Fibroblast of villous mesenchyme (primary cell): ENCODE measurements at regions not wholly inside any gene's neighbourhood (a gene's known extent, or its start where the extent isn't known, plus 50 kb on each side); places are given as distances from the start of the nearest gene placed in this dataset.
A peak's percentile ranks its signal among the peaks of the same experiment; 100 is the strongest.

Source experiments
- DNase-seq: peaks from one replicate; pipeline ENCODE4 v3.0.0-alpha.2; 2010; ENCODE audit warnings: low read depth
- H3K4me3 ChIP-seq: 2 replicates; pipeline ENCODE4 v1.5.1; 2011; ENCODE audit warnings: low read depth, mild to moderate bottlenecking, low read length
- CTCF ChIP-seq: IDR thresholded peaks from 2 replicates; pipeline ENCODE4 v1.5.1; 2012; ENCODE audit warnings: low read depth, mild to moderate bottlenecking, low read length; ENCODE audit not compliant: insufficient read depth

DNA sequence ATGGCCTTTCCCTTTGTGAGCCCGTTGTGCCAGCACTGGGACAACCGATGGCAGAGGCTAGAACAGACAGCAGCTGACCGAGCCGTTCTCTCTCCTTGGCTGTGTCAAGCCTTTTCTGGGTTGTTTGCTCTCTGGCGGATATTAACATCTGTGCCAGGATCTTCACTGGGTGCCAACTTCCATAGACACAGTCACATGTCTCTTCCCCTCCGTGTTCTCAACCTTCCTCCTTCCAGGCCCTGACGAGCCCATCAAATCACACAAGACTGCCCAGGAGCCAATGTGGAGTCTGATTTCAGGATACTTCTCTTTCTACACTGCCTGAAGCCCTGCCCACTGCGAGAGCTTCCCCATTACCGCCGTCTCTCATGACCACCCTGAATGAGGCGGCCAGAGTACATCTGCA lies 111.0 kb upstream of the RALGAPA2 start:
- no peak for TF ChIP-seq CTCF
- DNase-seq: no peak
- H3K4me3 ChIP-seq: no peak overlapping the region

- H3K4me3 ChIP-seq: no peak overlapping the region
- no peak for DNase-seq
- no peak for TF ChIP-seq CTCF
Measured at GRCh38 chr20:20821484-20822260, 109.2 kb upstream of the RALGAPA2 start.

GRCh38 chr20:20820785-20821483 lies 108.5 kb upstream of the RALGAPA2 start:
- DNase-seq: no peak
- no peak overlapping the region for H3K4me3 ChIP-seq
- TF ChIP-seq CTCF: no peak

DNA sequence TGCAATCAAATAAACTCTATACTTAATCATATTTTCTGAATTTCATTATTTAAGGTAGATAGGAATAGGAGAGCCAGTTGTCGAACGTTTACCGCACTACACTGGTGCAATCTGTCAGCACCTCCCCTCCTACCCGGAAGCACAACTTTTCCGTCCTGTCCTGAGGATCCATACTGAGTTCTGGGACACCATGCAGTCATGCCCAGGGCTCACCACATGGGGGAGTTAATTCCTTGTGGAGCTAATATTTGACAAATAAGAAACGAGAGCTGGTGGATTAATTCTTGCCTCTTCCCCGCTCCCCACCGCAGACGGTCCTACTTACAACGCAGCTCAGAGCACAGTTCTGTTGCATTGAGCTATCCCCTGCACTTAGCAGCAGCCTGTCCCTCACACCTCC lies 107.7 kb upstream of the RALGAPA2 start:
- peak; percentile 4 for TF ChIP-seq CTCF
- H3K4me3 ChIP-seq: no peak overlapping the region
- DNase-seq: no peak

- no peak overlapping the region for H3K4me3 ChIP-seq
- no peak for TF ChIP-seq CTCF
- no peak for DNase-seq
Measured at GRCh38 chr20:20816969-20817755, 104.7 kb upstream of the RALGAPA2 start.

DNA sequence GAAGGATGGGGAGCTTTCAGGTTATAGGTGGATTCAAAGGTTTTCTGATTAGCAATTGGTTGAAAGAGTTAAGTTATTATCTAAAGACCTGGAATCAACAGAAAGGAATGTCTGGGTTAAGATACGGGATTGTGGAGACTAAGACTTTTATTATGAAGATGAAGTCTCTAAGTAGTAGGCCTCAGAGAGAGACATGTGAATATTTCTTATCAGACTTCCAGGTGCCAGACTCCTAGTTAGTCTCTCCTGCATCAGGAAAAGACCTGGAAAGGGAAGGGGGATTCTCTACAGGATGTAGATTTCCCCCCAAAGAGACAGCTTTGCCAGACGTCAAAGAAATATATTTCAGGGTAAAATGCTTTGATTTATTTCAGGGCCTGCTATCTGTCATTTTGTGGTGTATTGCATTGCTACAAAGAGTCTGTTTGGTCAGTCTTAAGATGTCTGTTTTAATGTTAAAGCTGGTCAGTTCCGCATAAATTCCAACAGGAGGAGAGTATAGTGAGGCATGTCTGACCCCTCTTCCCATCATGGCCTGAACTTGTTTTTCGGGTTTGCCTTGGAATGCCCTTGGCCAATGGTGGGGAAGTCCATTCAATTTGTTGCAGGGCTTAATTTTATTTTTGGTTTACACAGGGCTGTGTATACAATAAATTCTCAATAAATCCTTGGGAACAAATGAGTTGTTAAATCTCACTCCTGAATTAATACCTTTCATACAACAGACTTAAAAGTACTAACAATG lies 103.4 kb upstream of the RALGAPA2 start:
- H3K4me3 ChIP-seq: no peak overlapping the region
- DNase-seq: no peak
- no peak for TF ChIP-seq CTCF
